DMS 273 treated with DMSO at 0.1 percent for 48 hours (cell line): ENCODE measurements at regions not wholly inside any gene's neighbourhood (a gene's known extent, or its start where the extent isn't known, plus 50 kb on each side); places are given as distances from the start of the nearest gene placed in this dataset.
"Not testable (repeated sequence)": the region's sequence is repeated elsewhere in the genome, so short reads cannot be mapped to it uniquely, and the experiment has no call there.

Source experiments
- DNase-seq: peaks from one replicate; lab custom pipeline; 2025; lab: John Stamatoyannopoulos, UW

DNA sequence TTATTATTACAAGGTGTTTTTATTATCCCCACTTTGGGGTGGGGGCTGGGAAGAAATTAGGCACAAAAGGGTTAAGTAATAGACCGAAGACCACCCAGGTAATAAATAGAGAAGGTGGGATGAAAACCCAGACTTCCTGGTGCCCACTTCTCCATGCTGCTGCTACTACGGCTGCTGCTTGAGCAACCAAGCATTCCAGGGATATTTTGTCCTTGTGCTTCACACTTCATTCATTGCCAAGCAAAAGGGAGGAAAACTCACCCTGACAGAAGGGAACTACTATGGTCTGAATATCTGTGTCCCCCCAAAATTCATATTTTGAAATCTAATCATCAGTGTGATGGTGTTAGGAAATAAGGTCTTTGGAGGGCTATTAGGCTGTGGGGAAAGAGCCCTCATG lies 470.9 kb upstream of the API5 start:
- DNase-seq, result no peak

DNA sequence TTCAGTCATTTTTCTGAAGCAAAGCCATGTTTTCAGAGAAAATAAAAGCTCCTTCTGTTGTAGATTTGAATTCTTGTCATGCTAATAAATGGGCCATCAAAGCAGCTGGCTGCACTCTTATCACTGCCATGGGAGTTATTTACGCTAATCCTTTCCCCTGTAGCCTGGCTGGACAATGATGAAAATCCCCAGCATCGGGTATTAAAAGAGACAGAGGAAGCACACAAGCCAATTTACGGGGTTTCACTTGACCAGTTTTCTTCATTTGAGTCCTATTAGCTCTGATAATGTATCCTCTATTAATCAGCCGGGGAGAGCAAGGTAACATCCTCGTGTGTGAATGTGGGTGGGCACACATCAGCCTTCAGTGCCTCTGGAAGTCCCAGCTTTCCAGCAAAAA lies 470.2 kb upstream of the API5 start:
- no peak for DNase-seq

DNA sequence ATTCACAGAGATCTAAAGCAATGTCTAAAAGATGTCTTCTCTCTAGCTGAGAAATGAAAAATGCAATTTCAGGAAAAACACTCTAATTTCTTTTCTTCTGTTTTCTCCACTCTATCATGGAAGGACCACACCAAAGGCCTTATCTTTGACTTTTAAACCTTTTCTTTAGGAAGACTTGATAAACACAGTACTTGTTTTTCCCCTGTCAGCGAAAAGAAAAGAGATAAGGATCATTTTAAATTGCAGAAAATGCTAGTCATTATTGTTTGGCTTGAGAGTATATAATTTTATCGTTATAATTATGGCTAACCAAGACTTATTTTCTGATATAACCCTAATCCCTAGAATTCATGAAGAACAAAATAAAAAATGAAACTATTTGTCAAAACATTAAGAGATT lies 462.4 kb upstream of the API5 start:
- no peak for DNase-seq

DNA sequence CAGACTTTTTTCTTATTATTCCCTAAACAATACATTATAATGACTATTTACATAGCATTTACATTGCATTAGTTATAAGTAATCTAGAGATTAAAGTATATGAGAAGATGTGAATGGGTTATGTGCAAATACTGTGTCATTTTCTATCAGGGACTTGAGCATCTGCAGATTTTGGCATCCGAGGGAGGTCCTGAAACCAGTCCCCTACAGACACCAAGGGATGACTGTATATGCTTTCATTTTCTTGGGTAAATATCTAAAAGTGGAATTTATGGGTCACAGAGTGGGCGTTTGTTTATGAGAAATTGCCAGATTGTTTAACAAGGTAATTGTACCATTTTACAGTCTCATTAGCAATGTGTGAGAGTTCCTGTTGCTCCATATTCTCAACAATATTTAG lies 454.5 kb upstream of the API5 start:
- no peak for DNase-seq

DNA sequence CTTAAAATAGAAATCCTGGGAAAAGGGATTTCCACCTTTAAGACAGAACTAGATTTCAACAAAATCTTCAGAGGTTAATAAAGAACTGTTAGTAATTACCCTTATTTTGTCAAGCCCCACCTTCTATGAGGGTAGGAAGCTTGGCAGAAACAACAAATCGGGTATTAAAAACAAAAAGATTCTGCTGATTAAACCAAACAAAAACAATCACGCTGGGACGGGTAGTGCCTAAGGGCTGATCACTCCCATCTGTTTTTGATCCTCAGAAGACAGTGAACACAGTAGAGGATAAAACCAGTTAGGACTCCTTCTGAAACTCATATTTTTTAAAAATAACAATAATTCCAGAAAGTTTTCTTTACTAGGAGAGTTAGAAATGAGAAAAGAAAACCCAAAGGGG lies 441.3 kb upstream of the API5 start:
- DNase-seq, result no peak

DNA sequence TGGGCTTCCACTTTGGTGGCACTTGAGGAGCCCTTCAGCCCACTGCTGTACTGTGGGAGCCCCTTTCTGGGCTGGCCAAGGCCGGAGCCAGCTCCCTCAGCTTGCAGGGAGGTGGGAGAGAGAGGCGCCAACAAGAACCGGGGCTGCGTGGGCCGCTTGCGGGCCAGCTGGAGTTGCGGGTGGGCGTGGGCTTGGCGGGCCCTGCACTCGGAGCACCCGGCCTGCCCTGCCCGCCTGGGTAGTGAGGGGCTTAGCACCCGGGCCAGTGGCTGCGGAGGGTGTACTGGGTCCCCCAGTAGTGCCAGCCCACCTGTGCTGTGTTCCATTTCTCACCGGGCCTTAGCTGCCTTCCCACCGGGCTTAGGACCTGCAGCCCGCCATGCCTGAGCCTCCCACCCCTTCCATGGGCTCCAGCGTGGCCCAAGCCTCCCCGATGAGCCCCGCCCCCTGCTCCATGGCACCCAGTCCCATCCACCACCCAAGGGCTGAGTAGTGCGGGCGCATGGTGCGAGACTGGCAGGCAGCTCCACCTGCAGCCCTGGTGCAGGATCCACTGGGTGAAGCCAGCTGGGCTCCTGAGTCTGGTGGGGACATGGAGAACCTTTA lies 437.9 kb upstream of the API5 start:
- not testable (repeated sequence) for DNase-seq

DNA sequence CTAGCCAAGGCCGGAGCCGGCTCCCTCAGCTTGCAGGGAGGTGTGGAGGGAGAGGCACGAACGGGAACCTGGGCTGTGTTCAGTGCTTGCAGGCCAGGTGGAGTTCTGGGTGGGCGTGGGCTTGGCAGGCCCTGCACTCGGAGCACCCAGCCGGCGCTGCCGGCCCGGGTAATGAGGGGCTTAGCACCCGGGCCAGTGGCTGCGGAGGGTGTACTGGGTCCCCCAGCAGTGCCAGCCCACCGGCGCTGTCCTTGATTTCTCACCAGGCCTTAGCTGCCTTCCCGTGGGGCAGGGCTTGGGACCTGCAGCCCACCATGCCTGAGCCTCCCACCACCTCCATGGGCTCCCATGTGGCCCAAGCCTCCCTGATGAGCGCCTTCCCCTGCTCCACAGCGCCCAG lies 430.5 kb upstream of the API5 start:
- DNase-seq, result not testable (repeated sequence)

DNA sequence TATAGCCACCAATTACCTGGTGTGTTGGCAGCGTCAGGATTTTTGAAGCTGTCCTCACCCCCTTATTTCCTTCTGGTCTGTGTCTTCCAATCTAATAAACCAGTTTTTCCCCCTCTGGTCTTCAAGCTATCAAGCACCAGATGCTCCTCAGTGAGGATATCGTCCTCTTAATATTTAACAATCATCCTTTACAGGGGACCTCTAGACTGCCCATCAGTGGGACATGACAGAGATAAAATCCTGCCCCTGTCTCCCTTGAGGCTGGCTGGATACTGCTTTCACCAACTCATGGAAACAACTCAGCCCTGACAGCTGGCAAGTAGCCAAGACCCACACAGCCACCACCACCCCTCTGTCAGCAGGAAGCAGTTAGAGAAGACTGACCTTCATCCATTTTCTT lies 421.0 kb upstream of the API5 start:
- DNase-seq, result no peak

DNA sequence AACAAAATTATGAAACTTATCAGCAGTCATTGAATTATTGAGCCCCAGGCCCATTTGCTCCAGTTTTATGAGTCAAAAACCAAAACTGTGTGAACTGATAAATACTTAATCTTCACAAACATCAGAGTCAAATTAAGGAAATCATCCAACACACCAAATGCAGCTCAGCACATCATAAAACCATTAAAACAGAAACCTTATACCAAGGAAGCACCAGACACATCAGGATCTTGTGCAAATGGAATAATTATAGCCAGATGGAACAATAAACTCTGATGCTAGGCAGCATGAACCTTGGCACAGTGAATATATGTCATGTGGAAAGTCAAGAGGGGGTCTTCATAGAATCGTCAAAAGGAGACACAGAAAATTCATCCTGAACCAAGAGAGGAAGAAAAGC lies 410.7 kb upstream of the API5 start:
- no peak for DNase-seq

DNA sequence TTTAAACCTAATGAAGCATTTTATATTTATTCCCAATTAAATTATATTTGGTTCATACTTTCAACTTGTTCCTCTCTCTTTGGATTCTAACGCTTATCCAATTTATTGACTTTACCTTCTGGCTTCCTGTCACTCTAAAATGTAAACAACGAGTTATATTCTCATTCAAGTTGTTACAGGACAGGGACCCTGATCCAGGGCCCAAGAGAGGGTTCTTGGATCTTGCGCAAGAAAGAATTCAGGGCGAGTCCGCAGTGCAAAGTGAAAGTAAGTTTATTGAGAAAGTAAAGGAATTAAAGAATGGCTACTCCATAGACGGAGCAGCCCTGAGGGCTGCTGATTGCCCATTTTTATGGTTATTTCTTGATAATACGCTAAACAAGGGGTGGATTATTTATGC lies 405.6 kb upstream of the API5 start:
- no peak for DNase-seq

DNA sequence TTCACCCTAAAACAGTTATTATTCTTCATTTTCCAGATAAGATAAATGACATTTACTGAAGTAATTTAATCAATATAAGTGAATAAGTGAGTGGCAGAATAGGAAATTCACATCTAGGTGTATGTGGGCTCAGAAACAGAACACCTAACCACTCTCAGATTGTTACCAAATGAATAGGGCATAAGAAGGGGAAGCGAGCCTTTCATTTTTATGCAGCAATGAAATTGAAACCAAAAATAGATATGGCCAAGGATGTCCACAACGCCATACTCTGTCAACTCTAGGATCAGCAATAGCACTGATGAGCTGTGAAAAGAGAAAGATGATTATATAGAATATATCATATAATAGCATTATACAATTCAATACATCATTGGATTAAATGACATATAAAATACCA lies 398.1 kb upstream of the API5 start:
- no peak for DNase-seq

DNA sequence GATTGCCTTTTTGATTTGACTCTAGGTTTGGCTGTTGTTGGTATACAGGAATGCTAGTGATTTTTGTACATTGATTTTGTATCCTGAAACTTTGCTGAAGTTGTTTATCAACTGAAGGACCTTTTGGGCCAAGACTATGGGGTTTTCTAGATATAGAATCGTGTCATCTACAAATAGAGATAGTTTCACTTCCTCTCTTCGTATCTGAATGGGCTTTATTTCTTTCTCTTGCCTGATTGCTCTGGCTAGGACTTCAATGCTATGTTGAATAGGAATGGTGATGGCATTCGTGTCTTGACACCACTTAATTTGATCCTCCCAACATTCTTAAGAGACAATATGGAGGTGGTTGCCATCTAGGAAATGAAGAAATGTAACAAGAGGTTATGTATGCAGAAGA lies 388.1 kb upstream of the API5 start:
- DNase-seq, result no peak

DNA sequence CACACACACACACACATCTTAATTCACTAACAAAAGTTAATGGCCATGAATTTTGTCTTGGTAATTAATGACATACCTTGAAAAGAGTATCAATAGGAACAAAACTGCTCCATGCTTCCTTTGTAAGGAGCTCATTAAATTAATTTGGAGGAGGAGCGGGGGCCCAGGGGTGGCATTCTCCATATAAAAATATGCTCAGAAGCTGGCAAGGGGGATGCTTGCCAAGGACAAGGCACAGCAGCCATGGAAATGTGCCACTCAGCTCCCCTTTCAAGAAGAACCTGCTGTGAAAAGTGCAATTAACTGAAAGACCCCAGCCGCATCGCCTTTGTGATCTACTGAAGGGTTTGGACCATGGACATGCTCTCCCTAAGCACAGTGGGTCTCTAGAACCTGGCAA lies 385.9 kb upstream of the API5 start:
- no peak for DNase-seq

DNA sequence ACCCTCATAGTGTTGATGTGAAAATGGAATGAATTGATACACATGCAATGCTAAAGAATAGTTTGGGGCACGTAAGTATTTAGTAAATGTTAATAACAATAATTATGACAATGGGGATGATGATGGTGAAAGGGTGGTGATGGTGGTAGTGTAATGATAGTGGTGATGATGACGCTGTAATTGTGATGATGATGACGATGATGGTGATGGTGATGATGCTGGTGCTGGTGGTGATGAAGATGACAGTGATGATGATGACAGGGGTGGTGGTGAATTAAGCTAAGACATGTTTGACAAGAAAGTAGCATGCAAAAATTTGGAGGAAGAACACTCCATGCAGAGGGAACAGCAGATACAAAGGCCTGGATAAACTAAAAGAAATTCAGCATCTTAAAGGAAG lies 364.4 kb upstream of the API5 start:
- DNase-seq, result no peak

DNA sequence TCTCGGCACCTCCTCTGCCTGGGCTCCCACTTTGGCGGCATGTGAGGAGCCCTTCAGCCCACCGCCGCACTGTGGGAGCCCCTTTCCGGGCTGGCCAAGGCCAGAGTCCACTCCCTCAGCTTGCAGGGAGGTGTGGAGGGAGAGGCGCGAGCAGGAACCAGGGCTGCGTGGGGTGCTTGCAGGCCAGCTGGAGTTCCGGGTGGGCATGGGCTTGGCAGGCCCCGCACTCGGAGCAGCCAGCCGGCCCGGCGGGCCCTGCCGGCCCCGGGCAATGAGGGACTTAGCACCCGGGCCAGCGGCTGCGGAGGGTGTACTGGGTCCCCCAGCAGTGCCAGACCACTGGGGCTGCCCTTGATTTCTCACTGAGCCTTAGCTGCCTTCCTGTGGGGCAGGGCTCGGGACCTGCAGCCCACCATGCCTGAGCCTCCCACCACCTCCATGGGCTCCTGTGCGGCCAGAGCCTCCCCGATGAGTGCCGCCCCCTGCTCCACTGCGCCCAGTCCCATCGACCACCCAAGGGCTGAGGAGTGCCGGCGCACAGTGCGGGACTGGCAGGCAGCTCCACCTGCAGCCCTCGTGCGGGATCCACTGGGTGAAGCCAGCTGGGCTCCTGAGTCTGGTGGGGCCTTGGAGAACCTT lies 361.9 kb upstream of the API5 start:
- not testable (repeated sequence) for DNase-seq

DNA sequence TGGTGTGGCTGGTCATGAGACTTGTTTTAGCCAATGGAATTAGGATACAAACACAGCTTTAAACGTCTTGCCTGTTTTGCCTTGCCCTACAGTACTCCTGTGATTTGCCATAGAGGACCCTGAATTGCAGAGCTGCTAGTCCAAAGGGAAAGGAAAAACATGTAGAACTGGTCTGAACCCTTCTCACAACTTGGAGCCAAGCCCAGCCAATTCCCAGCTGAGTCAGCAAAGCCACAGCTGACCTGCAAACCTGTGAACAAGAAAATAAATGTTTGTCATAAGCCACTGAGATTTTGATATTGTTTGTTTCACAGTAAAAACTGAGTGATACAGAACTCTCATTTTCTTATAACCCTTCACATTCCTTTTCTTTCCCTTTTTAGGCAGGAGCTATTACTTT lies 360.5 kb upstream of the API5 start:
- DNase-seq, result no peak

DNA sequence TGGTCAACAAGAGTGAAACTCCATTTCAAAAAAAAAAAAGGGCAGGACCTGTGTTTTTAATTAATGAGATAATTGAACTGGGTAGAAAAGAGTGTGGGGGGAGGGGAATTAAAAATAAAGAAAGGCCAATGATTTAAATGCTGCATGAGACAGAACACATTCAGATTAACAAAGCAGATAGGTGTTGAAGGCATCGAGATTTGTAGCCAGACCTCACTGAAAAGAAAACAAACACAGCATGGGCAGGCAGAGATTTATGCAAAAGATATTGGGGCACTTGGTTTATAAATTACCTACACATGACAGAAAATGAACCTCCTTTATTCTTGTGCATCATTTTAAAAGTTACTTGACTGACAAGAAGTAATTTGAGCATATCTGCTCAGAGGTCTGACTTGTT lies 354.0 kb upstream of the API5 start:
- DNase-seq, result no peak

DNA sequence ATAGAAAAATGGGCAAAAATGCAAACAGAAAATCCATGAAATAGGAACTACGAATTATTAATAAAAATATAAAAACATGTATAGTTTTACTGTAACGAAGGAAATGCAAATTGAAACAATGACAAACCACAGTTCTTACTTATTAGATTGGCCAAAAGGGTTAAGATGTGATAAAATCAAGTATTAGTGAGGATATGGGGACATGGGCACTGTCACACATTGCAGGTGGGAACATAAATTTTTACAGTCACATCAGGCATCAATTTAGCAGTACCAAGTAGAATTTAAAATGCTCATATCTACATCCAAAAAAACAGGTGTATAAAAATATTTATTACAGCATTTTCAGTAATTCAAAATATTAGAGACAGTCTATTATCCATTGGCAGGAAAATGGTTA lies 353.2 kb upstream of the API5 start:
- DNase-seq, result no peak

DNA sequence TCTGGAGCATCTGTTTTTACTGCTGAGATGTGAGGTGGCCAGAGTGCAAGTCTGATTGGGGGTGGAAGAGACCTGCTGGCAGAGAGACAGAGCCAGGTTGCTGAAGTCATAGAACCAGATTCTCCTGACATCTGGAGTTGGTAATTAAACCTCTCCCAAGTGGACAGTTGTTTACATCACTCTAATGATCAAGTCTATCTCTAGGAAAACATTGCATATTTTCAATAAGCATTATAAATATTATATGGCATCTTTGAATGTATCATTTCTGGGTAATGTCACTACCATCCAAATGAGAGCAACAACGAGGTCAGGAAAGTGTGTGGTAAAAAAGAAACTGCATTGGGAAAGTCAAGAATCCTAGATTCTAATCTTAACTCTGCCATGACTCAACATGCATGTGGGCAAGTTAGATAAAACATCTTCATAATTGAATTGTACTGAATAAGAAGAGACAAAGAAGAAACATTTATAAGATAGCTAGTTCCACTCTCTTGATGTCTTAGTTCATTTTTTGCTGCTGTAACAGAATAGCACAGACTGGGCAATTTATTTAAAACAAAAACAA lies 351.2 kb upstream of the API5 start:
- DNase-seq, result no peak

DNA sequence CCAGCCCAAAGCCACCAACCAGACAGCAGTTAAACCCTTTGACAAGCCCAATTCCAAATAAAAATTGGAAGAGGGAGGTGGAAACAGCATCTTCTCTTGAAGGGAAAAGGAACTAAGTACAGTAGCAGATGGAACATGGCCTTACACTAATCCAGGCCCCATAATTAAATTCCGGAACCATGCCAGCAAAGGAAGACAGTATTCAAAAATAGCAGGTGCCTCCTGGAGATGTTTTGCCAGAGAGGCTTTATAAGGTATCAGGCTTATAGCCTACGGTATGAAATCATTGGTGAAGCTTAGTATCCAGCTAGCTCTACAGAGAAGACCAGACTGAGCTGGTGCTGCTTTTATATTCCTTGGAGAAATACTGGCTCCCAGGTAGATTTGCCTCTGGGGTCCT lies 344.1 kb upstream of the API5 start:
- no peak for DNase-seq

DNA sequence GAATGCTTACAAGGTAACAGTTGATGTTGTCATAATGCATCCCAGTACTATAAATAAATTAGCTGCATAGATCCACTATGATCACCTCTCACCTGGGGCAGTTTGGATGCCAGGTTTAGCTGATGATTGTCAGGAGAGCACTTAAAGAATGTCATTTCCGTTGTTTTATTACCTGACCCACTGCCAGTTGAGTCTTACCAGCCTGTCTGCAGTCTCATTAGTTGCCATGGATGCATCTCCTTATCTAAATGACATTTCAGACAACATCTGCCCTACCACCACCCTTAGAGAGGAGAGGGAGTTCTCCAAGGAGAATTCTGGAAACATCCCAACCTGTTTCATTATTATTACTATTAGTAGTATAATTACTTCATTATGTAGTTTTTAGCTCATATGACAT lies 339.1 kb upstream of the API5 start:
- no peak for DNase-seq

DNA sequence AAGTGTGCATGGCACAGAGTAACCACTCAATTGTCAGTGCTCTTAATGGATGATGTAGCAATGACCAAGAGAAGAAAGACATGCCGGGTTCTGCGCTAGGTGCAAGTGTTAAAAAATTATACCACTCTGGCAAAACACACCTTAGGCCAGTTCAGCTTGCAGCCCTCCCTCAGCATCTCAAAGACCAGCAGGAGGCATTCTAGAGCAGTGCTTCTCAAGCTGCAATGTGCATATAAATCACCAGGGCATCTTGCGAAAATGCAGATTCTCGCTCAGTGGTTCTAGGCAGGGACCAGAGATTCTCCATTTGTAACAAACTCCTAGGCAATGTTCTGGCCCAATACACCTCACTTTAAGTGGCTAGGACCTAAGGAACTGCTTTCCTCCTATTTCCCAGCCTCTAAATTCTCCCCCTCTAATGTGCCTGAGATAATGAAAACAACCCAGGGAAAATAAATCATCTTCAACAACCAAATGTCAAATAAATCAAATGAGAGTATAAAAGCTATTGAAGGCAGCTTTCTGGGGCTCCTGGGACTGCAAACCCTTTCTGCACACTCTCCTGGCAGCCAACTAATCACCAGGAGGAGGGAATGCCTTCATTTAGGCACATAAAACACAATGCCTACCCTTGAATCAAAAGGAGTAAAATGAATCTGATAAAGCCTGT lies 337.2 kb upstream of the API5 start:
- no peak for DNase-seq

DNA sequence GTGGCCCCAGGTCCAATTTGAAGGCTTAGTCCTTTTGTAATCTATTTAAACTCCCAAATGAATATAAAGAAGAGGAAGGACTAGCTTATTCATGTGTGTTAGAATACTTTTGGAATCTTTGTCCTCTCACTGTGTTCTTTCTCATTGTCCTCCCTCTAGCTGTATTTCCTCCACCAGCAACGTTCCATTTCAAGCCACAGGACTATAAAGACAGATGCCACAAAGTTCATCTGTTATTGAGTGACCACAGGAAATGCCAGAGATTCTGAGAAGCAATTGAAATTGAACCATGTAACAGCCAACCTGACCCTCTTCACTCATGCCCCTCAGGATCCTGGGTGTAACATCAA lies 336.6 kb upstream of the API5 start:
- DNase-seq, result no peak
